A549 (cell line): ENCODE measurements at regions not wholly inside any gene's neighbourhood (a gene's known extent, or its start where the extent isn't known, plus 50 kb on each side); places are given as distances from the start of the nearest gene placed in this dataset.

Source experiments
- EP300 ChIP-seq, 2 experiments: fragments of >200 bp; sonication (Bioruptor Twin); formaldehyde crosslinking; IDR thresholded peaks; 2 replicates in 1 of 2; 3 replicates in 1 of 2; pipeline ENCODE4 v1.6.1; 2016 to 2017
- RCOR1 ChIP-seq: fragments of 150-350 bp; IDR thresholded peaks from 2 replicates; pipeline ENCODE4 v1.6.1; 2014; ENCODE audit warnings: antibody characterized with exemption, low read length, low read depth
- TF ChIP-seq, protein P1 (sequence below): fragments of >200 bp; sonication (Bioruptor Twin); formaldehyde crosslinking; IDR thresholded peaks from 3 replicates; pipeline ENCODE4 v1.5.1; 2016

DNA sequence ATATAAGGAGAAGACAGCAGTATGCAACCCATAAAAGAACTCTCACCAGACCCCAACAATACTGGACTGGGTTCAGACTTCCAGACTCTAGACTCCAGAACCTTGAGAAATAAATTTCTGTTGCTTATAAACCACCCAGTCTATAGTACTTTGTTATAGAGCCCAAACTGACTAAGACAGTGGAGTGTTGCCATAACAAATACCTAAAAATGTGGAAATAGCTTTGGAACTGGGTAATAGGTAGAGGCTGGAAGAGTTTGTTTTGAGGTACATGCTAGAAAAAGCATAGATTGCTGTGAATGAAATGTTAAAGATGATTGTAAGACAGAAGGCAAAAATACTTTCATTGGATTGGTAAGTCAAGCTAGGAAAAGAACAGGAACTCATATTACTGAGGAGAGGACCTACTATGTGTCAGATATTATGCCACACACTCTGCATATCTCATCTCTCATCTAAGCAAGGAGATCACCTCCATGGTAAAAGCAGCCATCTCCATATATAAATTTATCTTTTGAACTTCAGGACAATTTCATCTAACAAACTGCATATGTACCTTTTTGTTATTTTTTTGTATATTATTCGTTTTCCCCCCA, 67.4 kb upstream of the FNDC3B start:
- TF ChIP-seq, protein P1, sequence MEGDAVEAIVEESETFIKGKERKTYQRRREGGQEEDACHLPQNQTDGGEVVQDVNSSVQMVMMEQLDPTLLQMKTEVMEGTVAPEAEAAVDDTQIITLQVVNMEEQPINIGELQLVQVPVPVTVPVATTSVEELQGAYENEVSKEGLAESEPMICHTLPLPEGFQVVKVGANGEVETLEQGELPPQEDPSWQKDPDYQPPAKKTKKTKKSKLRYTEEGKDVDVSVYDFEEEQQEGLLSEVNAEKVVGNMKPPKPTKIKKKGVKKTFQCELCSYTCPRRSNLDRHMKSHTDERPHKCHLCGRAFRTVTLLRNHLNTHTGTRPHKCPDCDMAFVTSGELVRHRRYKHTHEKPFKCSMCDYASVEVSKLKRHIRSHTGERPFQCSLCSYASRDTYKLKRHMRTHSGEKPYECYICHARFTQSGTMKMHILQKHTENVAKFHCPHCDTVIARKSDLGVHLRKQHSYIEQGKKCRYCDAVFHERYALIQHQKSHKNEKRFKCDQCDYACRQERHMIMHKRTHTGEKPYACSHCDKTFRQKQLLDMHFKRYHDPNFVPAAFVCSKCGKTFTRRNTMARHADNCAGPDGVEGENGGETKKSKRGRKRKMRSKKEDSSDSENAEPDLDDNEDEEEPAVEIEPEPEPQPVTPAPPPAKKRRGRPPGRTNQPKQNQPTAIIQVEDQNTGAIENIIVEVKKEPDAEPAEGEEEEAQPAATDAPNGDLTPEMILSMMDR: no peak
- TF ChIP-seq RCOR1: no peak
- no peak for TF ChIP-seq EP300 (IDR thresholded peaks at IDR 0.05)
